Activated CD4-positive, alpha-beta T cell treated with anti-CD3 and anti-CD28 coated beads, Interleukin-2, amount 50 U/mL, for 4 hours (primary cell): ENCODE measurements at regions not wholly inside any gene's neighbourhood (a gene's known extent, or its start where the extent isn't known, plus 50 kb on each side); places are given as distances from the start of the nearest gene placed in this dataset.
"Not testable (repeated sequence)": the region's sequence is repeated elsewhere in the genome, so short reads cannot be mapped to it uniquely, and the experiment has no call there.

Experiments
- DNase-seq, 2 experiments: peaks; one replicate each; pipeline ENCODE4 v3.0.0-alpha.2; 2020

DNA sequence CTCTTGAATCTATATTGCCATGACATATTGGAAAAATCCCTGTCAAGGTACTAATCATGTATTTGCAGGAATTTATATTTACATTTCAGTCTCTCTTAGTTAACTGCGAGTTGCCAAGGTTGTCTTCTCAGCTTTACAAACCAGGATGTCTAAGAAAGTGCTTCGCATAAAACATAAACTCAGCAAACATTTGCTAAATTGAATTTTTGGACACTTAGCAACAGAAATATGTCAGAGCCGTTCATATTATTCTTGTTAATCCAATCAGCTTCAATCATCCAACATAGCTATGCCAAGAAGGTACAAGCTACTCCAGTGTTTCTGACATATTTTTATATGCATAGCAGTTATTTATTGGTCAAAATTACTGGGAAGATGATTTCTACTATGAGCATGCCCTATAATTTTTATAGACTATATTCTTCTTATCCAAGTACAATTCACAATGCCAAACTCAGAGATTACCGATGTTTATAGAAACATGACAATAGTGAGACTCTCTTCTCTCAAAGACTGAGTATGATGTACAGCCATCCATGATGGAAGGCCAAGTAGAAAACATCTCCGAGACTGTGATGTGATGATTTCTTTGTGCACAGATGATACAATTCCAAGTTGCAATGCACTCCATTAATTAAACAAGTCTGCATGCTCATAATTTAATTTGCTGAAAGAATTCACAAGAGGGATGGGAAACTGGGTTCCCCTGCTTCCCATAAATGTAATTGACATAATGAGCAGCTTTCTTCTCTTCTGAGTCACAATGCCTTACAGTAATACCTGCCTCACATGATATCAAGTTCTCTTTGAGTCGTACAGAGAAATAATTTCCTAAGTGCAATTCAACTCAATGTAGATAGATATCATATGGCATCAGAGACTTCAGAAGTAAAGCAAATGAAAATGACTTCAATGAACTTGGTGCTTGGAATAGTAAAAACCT, 776.3 kb downstream of the EFNB2 start:
- DNase-seq = no peak

DNA sequence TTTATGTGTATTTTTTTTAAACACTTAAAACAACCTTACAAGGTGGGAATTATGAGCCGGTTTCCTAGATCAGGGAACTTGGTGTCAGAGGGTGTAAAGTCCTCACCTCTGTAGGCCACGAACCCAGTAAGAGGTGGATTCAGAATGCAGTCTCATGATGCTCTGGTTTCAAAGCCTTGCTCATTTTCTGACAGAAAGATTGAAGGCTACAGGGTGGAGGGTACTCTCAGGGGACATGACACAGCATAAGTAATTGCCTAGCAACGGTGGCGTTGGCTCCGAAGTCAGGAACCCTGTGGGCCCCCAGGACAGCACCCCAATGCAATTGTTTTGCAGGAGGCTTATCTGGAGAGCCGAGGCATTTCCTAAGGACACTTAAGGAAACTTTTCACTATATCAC, 794.7 kb downstream of the EFNB2 start:
- DNase-seq = no peak

DNA sequence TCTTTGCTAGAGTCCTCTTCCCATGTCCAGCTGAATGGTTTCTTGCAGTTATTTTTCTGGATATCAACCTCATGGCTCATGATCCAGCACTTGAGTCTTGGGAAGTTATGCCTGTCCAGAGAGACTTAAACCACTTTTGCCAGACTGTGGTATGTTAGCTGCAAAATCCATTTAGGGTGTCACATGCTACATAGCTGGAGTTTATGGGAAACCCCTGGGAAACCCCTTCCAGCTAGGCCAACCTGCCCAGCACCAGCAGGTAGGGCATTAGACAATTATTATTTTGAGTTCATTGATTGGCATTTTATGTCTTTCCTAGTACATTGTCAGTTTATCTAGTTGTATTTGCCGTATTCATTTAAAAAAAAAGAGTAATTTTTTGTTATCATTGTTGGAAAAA, 797.8 kb downstream of the EFNB2 start:
- no peak for DNase-seq

DNA sequence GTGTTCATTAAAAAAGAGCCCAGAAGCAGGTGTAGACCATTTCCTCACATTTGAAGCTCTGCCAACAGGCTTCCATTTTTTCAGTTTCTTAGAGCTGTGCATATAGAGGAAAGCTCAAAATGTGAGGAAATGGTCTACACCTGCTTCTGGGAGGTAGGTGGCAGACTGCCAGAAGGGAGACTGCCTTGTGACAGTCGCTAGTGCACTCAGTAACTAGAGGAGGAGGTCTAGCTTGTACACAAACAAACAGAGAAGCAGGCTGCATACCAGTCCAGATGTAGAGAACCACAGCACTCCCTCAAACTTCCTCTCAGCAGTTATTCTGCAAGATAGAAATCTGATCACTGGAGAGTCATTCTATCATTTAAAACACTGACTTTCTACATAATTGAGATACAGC, 800.2 kb downstream of the EFNB2 start:
- DNase-seq = no peak

DNA sequence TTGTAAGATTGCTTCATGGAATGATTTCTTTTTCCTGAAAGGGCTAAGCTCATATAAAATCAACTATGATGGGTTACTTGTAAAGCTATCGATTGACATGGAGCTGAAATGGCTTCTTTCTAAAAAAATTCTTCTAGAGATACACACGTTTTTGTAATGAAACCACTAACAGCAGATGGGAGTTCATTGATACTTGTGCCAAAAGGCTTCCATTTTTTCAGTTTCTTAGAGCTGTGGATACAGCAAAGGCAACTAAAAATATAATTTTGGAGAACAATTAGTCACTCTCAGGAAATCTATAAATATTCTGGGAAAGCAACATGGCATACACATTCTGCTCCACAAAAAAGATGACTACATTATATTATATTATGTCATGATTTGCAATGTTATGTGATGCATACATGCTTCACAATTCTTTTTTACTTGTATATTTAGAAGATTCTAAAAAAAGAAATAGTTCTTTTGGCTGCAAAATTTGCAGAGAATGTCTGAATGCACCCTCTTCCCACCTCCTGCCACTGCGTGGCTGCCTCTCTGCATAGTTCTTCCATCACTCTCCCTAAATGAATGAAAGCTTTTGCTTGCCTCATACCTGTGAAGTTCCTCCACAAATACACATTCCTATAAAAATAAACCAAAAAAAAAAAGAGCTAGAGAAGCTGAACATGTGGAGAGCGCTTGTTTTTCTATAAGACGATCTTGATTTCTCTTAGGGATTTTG, 802.5 kb downstream of the EFNB2 start:
- DNase-seq = no peak

DNA sequence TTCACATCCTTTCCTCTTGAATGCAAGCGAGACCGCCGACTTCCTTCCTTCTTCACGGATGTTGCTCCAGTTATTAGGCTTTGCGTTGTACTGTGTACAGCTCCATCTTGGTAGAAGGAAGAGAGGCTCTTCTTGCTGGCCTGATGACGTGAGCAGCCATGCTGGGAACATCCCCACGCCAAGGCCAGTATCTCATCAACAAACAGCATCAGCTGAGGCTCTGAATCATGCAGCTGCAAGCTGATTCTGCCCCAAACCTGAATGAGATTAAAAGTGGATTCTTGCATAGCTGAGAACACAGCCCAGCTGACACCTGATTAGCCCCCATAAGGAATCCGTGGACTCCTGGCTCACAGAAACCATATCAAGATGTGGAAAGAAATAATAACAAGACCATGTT, 809.6 kb downstream of the EFNB2 start:
- DNase-seq = no peak

DNA sequence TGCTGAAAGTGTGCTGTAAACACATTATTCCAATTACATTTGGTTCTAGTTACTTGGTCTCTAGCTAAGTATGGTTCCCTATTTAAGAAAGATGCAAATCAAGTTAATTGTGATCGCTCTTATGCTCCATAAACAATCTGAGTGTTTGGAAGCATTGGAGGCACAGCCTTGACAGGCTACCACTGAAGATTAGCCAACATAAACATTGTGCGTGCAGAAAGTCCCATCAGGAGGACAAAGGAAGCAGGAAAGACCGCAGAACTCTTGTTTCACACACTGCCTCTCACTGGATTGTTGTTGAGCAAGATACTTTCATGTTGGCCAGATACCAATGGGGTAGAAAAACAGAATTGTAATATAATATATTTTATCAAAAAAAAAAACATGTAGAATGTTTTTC, 814.4 kb downstream of the EFNB2 start:
- DNase-seq = no peak

DNA sequence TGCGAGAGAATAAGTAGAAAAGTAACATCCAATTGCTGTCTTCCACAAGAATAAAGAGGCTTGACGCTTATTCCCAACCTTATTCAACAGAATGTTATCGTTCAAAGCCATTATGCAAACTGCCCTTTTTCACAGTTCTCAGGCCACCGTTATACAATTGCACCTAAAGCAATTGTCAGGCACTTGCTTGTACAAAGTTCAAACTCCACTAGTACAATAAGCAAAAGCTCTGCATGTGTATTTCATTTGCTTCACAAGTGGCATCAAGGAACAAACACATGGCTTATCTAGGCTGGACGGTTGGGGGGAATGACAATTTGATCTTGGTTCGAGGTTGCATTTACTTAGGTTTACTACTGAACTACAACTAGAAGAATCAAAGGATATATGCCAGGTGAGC, 815.6 kb downstream of the EFNB2 start:
- no peak for DNase-seq

DNA sequence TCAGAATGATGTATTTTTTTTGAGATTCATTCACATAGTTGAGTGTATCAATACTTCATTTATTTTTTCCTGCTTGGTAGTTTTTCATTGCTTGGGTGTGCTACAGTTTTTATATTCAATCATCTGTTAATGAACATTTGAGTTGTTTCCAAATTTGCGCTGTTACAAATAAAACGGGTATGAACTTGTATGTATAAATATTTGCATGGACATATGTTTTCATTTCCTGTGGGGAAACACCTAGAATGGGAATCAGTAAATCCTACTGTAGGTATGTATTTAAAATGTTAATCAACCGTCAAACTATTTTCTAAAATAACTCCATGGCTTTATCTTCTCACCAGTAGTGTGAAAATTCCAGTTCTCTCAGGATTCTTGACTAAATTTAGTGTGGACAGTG, 826.3 kb downstream of the EFNB2 start:
- no peak for DNase-seq

DNA sequence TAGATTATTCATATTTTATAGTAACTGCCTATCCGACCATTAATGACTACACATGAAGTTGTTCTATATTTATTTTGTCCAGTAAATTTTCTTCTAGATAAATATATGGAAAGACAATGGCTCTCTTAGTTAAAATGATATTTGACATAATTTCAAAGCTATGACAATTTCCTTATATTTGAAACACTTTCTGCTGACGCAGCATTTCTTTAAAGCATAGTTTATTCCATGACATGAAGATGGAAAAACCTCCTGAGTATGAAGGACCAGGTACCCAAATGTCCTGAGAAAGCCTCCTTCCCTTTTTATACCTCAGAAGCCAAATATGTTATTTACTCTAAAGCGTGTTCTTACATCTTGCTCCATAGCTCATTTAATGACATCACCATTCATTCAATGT, 831.6 kb downstream of the EFNB2 start:
- no peak for DNase-seq

DNA sequence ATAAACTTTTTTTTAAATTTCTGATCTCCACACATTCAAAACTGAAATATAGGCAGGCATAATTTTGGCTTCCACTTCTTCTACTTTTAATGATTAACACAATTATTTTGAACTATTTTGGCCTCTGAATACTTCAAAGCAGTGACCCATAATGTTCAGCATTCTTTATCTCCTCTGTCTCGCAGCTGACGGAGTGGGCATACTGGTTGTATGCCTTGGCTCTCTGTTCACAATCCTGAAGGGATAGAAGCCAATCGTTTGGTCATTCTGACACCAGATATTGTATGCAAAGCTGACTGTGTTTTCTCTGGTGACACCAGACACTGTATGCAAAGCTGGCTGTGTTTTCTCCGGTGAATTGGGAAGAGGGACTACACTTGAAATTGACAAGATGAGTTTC, 833.0 kb downstream of the EFNB2 start:
- DNase-seq = no peak

DNA sequence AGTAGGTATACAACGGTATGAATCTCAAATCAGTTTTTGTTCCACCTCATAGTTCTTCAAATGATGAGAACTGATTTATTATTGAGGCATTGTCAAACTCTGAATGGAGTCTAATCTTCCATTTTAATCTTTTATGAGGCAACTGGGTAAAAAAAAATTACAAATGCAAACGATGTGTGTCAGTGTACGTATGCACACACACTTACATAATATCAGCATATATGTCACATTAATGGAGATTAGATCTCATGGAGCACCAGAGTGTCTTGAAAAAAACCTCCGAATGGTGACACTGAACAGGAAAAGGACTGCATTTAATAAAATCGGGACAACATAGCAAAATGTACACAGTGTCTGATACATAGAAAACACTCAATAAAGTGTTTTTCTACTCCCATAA, 842.7 kb downstream of the EFNB2 start:
- DNase-seq = no peak

DNA sequence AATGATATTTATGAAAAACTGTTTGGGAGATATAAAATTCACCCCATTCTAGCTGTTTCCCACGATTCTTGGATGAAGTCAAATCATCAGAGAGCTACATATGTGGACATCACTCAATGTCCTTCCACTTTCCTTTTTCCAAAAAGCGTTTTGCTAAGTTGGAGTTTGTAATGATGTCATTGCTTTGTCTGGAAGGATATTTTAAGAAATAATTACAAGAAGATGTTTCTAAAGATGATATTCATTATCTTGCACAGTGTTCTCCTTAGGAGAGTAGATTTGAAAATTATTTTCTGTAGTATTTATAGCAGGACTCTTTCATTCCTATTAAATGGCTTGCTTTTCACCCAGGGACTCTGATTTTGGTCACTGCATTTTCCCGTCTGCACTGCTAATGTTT, 851.2 kb downstream of the EFNB2 start:
- no peak for DNase-seq

DNA sequence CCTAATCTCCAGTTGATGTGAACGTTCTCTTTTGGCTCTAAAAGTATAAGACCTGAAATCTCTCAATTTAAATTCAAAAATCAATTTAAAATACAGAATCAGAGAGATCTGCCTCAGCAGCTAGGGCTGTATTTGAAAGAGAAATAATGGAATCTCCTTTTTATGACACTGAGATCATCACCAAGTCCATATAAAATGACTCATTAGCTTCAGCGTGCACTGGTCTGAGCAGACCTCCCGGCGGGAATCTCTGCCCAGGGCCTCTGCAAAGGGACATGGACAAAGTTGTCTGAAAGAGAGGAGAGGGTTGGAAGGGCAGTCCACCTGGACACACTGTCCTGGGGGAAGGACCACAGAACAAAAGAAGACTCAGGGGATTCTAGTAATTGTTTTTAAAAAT, 855.6 kb downstream of the EFNB2 start:
- DNase-seq = no peak

DNA sequence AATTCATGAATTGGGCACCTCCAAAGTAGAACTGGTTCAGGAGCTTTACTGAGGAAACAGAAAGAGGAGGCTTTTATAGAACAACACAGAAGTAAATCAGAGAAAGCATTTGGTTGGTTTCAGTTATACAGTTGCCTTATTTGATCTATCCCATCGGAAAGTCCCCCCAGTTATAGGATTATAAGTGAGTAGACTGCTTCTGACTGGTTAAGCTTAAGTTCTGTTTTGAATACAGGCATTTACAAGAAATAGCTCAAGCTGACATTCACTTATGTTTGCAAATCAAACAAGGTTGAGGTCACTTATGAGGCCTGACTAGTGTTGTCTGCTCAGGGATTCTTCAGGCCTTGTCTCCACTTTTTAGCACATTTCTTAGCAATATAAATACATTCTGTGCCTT, 857.4 kb downstream of the EFNB2 start:
- no peak for DNase-seq

DNA sequence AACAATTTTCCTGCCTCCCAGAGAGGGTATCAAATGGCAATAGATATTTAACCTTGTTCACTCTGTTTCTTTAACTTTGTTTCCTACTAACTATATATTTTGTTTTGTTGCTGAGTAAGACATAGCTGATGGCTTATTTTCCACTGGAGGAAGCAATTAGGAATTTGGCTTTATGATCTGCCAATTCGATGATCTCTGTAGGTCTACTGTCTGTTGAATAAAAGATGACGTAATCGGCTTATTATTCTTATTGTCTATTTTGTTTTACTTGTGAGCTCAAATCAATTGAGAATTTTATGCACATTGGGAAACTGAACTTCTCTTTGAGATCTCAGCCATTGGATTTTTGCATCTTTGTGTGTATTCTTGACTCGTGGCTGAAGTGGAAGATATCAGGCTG, 862.6 kb downstream of the EFNB2 start:
- DNase-seq = no peak

DNA sequence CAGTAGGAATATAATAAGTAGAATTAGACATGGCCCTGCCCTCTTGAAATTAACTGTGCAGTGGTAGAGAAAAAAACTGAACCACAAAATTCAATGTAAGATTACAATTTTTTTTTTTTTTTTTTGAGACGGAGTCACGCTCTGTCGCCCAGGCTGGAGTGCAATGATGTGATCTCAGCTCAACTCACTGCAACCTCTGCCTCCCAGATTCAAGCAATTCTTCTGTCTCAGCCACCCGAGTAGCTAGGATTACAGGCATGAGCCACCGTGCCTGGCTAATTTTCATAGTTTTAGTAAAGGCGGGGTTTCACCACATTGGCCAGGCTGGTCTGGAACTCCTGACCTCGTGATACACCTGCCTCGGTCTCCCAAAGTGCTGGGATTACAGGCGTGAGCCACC, 864.3 kb downstream of the EFNB2 start:
- not testable (repeated sequence) for DNase-seq

DNA sequence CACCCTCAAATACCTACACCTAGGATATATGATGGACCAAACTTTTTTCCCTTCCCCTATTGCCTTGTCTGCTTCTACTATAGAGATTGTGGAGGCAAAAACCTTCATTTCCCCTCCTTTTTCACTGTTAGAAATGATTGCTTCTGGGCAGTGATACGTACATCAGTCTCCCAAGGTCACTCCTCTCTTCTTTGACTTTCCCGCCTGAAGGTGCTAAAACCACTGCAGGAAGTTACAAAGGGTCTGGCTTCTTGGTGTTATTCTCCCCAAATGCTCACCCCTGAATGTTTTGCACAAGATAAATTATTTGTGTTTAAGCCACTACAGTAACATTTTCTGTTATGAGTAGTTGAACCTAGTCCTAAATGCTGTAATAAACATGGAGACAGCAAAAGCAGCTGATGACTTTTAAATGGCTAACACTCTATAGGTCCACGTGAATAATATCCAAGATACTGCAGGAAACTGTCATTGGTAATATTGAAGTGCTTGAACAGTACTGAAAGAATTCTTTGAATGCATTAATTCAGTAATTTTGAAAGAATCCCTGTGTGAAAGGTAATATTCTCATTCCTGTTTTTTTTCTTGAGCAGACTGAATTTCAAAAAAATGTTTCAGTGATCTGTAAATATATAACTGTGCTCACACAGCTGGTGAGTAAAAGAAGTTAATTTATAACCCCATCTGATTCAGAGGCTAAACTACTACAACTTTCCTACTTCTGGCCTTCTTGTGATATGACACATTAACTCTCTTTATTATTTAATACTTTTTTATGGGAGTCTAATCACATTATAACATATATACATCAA, 865.1 kb downstream of the EFNB2 start:
- DNase-seq = no peak

DNA sequence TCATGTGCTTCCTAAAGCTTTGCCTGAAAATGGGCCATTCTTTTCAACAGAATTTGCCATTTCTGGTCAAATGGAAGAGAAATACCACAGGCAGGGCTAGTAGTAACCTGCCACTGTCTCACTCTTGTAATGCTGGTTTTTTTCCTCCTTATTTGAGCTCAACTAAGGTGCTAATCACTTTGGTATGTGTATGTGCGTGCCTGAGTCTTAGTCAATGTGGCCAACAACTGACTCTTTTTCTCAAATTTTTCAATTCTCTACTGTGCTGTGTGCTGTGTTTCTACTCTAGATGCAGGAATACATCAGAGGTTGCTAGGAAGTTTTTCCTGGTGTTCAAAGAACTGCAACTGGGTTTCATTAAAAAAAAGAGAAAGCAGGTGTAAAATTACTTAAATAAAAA, 870.2 kb downstream of the EFNB2 start:
- DNase-seq = no peak

DNA sequence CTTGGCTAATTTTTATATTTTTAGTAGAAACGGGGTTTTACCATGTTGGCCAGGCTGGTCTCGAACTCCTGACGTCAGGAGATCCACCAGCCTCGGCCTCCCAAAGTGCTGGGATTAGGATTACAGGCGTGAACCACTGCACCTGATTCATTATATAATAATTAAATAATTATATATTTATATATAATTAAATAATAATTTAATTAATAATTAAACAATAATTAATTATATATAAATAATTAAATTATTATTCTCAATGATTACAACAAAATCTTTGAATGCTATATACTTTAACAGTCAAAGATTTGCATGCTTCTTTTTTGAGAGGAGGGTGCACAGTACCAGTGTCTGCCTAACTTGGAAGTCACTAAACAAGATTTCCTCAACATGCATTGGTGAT, 872.3 kb downstream of the EFNB2 start:
- no peak for DNase-seq

DNA sequence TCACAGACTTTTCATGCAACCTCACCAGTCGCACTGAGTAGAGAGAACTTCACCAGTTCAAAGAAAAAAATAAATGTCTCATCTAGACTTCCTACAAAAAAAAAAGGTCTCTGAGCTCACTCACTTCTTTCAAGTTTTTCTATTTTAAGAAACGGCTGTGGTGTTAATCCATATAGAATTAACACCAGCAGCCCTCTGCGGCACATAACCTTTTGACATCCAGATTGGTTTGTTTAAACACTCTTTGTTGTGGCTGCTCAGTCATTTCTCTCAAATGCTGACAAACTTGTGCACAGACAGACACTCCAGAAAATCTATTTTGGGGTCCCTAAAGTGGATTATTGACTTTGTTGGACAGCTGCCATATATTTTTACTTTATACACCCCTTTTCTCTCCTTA, 874.9 kb downstream of the EFNB2 start:
- DNase-seq = no peak

DNA sequence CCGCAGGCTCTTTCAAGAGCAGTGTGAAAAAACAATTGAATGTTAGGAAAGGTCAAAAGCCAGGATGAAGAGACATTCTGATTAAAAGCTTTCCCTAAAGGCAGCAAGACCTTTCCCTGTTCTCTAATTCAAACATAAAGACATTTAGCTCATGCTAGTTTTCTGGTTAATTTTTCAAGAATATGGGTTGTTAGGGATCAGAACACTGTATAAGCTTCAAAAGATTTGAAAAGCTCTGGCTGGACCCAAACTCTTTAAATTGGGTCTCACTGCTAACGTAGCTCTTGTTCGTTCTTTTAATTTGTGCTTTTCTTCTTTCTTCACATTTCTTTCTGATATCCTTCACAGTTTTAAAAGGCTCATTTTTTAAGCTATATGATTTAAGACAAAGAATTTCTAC, 877.0 kb downstream of the EFNB2 start:
- DNase-seq = no peak

DNA sequence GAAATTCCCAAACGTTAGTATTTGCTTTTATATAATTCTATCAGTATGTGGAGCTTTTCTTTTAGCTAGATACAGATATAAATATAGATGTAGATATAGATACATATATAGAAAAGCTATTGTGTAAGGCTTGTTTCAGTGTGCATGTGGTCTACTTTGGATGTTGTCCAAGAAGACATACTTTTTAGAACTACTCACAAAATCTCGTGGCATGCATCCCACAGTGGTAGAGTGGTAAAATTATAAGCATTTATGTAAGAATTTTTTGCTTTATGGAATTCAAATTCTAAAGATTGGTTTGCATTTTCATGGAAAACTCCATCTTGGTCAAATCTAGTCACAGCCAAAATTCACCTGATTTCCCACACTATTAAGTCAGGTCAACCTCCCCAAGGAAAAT, 880.4 kb downstream of the EFNB2 start:
- no peak for DNase-seq

DNA sequence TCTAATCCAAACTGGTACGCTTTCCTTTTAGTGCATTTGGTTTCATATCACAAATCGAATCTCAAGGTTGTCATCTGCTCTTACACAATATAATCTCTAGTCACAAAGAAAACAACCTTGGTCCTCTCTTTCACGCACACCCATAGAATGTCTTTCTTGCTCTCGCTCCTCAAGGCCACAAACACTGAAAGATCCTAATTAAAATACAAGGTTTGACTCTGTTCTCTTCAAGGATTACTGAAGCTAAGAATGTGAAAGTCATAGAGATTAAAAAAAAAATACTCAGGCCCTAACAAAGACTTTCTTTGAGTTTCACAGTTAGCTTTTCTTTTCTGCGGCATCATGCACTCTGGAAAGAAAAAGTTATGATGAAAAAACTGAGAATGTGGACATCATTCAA, 891.5 kb downstream of the EFNB2 start:
- DNase-seq = no peak
